ENCODE measurements at regions not wholly inside any gene's neighbourhood (a gene's known extent, or its start where the extent isn't known, plus 50 kb on each side); places are given as distances from the start of the nearest gene placed in this dataset.

DNA sequence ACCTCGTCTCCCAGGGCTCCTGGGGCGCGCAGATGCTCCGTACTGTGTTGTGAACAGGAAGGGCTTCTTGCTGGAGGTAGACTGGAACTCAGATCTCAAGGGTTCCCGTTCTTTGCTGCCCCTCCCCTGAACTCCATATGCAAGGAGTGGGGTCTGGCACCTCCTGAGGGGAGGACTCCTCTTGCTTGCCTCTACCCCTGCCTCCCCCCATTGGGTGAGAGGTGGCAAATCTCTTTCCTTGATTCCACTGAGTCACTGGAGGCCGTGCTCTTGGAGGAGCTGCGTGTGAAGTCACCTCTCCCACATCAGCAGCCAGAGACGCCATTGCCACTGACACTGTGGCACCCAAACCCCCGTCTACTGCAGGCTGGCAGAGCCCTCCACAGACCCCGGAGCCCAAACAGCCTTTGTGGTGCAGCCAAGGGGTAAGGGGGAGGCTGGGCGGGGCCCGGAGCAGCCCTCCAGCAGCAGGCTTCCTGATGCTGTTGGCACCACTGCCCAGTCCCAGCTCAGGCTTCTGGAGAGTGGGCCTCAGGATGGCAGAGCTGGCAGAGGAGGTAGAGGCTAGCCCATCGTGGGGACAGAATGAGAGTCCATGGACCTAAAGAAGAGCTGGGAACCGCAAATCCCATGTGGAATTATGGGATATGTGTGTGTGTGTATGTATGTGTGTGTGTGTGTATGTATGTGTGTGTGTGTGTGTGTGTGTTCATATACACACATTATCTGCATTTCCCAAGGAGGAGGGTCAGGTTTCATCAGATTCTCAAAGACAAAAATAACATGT lies 104.9 kb upstream of the RUNX3 start:
- DNase-seq, result no peak

DNA sequence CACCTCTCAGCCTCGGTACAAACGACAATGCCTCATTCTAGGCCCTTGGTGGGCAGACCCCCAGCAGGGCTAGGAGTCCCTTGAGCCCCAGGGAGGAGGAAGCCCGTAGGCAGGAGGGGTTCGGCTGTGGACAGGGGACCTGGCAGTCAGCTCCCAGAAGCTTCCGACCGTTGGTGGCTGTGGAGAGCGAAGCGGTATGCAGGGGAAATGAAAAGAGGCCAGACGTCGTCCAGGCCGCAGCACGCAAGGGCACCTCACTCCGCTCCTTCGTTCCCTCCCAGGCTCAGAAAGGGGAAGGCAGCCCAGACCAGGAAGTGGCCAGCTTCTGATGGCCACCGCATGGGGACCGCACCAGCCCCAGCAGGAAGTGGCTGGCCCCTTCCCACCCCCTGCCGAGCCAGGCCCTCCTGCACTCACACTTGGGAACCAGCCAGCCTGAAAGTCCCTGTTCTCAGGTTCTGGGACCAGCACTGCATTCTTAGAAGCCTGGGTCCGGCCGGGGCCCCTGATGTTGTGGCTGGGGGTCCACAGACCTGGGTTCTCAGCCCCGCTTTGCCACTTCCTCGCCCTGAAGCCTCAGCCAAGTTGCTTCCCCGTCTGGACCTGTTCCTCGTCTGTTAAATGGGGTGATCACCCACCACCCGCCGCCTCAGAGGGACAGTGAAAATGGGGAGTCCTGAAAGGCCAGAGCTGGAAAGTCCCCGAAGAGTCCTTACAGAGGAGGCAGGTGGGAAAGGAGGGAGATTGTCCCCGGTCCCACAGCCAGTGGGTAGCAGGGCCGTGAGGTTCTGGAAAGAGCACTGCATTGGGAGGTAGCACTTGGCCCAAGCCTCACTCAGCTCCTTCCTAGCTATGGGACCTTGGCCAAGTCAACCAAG lies 104.0 kb upstream of the RUNX3 start:
- no peak for DNase-seq

DNA sequence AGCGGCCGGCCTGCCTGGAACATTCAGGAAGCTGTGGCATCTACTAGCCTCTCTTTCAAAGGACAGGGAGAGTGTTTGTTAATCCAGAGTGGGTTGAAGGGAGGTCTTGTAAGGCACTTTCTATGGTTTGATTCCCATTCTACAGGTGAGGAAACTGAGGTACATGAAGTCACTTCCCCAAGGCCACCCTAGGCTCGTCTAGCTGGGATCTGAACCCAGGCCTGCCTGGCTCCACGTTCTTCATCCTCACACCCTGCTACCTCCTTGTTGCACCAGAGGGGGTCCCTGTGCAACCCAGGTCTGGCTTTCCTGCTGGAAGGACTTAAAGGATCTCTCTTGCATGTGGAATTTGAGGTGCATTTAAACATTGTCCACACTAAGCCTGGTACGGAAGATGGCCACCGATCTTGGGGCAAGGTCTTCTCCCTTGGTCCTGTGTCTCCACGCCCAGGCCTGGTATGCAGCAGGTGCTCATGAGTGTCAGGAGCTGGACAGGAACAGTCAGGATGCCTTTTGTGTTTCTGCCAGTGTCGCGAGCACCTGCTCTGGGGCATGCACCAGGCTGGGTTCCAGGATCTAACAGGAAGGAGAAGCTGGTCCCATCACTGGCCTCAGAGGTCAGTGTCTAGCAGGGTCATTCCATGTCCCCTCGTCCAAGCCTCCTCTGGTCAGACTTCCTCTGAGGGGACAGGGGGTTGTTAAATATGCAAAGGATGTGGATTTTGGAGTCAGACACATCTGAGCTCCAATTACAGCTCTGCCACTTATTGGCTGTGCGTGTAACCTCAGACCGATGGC lies 103.2 kb upstream of the RUNX3 start:
- DNase-seq, result no peak

DNA sequence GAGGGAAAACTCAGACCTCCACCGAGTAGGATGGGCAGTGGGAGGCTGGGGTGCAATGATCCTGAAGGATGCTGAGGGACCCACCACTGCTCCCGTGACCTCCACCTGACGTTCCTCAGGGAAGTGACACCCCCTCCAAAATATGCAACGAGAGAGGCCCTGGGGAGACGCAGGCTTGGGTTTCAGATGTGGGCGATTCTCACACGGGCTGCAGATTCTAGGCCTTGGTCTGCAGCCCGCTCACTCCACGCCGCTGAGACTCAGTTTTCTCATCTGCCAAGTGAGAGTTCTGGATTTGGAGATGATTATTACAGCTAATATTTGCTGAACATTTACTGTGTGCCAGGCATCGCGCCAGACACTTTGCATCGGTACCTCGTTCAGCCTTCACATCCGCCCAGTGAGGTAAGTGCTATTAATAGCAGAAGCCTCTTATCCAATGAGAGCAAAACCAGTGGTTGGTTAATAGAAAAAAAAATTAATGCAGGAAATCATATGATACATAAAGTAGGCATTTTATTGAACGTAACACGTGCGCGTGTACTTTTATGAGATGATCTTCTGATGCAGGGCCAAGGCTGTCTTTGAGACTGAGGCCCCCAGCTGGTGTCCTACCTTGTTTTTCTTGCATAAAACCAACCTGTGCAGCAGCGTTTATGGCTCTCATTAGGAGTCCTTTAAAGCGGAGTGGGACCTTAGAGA lies 102.0 kb upstream of the RUNX3 start:
- peak; percentile 93 for DNase-seq

DNA sequence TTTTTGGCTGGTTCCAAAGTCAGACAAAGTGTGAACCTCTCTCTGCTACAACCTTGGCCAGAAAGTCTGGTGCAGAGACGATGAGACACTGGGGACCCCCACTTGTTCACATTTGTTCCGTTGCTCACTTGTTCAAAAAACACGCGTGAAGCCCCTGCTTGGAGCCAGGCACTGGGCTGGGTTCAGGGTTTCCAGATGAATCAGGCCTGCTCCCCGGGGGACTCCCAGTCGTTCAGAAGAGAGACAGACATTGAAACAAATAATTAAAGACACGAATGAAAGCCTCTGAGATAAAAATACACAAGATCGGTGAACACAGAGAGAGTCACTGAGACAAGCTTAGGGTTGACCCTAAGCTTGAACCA lies 101.5 kb upstream of the RUNX3 start:
- DNase-seq, result no peak

DNA sequence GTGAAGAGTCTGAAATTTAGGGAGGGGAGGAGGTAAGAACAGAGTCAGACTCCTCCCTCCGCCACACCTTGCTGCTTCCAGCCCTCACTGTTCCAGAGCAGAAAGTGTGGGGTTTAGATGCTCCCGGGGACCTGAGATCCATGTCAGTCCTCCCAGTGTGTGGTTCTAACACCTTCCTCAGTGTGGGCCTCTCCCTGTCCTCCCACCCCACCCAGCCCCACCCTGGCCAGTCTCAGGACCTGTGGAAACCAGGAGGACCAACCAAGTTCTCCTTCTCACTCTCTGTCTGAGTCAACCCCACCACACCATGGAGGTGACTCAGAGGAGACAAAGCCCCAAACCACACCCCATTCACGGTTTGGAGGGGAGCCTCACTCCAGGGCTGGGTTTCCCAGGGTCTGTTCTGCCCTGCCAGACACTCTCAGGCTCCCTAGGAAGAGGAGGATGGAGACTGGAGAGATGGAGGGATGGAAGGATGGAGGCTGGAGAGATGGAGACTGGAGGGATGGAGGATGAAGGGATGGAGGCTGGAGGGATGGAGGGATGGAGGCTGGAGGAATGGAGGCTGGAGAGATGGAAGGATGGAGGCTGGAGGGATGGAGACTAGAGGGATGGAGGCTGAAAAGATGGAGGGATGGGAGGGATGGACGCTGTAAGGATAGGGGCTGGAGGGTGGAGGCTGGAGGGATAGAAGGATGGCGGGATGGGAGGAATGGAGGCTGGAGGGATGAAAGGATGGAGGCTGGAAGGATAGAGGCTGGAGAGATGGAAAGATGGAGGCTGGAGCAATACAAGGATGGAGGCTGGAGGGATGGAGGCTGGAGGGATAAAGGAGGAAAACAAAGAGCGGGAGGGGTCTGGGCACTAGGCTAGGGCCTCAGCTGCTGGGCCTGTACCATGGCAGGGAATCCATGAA lies 100.9 kb upstream of the RUNX3 start:
- no peak for DNase-seq

DNA sequence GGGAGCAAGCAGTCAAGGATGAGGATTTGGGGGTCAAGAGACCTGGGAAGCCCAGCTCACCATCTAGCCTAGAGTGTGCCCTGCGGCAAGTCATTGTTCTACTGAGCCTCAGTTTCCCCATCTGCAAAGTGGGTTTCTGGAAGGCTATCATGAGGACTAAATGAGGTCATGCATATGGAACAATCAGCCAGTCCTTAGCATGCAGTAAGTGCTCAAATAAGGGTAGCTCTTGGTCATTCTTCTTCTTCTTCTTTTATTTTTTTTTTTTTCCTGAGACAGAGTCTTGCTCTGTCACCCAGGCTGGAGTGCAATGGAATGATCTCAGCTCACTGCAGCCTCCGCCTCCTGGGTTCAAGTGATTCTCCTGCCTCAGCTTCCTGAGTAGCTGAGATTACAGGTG lies 99.9 kb upstream of the RUNX3 start:
- no peak for DNase-seq

DNA sequence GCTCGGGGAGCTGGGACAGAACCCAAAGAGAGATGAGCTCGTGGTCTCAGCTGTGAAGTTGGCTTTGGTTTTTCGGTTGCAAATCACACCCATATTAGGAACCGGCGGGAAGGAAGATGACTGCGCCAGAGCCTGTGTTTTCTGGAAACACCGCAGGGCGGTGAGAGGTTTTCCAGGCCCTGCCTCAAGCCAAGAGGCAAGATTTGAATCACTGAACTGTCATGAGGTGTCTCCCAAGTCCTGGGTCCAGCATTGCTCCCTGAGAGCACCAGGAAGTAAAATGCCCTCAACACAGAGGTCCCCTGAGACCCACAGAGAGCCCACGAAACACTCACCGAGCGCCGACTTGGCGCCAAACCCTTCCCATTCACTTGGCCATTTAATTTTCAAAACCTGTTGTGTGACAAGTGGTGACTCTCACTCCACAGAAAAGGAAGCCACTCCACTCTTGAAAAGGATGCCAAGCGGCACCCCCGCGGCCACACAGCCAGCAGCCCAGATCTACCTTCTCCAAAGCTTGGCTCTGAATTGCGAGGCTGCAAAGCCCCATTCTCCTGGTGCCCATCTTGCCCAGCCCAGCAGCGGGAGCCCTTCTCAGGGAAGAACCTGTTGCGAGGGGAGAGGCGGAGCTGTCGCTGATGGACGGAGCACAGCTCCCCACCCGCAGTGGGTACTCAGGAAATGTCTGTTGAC lies 99.0 kb upstream of the RUNX3 start:
- peak; percentile 81 for DNase-seq

DNA sequence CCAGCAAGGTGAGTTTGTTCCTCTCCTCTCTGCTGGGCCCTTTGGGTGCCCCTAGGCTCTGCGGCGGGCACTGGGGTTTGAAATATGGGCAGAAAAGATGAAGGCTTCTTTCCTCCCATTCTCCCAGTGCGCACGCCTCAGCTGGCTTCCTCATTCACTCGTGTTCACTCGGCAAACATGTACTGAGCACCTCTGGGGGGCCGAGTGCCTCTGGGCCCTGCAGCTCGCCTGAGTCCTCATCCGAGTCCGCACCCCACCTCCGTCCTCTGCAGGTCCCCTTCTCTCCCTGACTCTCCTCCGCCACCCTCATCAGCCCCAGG lies 98.5 kb upstream of the RUNX3 start:
- no peak for DNase-seq

DNA sequence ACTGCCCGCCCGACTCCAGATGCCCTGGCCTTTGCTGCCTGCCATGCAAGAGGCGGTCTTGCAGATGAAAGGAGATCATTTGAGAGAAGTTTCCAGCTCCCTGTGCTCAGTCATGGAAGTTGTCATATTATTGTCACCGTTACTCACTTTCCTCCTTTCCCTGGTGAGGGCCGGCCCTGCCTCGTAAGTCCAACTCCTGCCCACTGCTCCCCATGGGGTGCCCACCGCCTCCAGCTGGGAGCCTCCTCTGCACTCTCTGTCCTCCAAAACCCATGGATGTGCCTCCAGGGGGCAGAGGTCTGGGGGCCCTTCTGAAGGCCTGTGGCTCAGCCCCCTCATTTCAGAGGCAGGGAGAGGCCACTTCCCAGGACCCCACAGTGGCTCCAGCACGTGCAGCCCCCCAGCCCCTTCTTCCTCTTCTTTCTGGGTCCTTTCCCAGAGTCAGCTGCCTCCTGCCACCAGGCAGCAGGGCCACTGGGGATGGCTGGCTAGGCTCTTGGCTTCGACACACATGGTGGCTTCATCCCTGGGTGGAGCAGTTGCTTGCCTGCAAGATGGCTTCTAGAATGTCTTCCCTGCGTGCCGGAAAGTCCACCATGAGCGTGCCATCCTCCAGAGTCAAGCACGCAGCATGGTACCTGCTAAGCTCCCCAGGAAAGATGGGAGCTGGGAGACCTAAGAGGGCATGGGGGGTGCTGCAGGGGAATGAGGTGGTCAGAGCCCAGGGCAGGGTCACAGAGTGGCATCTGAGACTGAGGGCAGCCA lies 97.9 kb upstream of the RUNX3 start:
- no peak for DNase-seq

DNA sequence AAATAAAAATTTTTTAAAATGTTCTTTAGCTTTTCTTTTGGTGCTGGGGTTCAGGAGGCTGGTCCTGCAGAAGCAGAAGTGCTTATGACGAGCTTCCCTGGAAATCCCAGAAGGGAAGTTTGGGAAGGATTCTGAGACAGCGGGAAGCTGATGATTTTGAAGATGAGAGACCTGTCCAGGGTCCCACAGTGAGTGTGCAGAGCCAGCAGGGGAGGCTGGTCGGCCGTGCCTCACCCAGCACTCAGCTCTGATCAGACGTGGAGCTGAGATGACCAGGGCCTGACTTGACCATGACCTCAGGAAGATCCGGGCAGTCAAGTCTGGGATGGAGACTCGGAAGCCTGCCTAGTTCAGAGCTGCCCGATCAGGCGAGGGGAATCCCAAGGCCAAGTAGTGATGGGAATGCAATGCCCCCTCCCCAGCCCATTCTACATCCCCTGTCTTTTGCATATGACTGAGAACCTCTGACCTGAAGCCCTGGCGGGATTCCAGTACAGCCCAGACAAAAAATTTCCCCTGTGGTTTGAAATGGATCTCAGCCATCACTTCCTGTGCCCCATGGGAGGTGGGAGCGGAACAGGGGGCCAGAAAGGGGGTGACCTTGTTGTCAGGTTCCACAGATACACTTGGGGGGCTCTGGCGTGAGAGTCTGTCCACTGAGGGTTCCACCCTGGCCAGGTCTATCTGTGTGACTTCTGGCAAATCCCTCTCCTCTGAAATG lies 96.8 kb upstream of the RUNX3 start:
- DNase-seq, result no peak

DNA sequence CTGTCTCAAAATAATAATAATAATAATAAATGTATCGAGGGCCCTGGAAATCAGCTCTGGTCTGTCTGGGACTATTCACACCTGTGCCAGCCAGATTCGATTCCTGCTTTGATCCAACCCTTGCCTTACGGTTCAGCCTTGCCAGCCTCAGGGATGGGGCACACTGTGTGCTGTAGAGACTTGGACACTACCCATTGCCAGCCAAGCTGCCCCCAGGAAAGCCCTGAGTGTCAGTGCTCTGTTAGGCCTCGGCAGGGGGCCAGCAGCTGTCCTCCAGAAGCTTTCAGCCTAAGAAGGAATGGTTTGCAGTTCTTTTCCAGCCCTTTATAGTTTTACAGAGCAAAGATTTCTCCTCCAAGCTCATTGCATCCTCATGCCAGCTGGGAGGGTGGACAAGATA lies 96.2 kb upstream of the RUNX3 start:
- no peak for DNase-seq

DNA sequence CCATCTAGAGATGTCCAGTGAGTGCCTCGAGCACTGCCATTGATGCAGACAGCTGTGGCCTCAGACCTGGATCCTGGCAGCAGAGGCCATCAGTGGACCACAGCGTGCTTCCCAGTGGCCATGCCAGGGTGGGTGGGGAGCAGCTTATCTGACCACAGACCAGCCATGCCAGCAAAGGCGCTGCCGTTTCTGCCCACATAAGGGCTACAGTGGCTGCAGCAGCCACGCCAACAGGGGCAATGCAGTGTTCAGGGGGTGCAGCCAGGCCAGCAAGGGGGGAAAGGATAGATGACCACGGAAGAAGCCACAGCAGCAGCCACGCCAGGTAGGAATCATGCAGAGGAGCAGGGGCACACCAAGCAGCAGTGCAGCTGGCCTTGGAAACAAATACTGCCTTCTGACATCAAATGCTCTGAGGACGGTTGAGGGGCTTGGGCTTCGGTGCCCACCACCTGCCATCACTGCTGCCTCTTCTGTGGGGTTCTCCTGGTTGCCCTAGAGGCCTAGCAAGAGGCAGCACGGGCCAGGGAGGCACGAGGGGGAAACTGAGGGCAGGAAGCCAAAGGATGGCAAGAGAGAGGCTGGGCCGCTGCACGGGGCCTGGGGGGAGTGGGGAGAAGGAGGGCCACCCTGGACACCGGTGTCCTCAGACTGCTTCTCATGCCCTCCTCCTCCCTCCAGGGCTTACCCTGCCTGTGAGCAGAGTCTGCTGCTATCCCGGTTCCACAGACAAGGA lies 94.7 kb upstream of the RUNX3 start:
- no peak for DNase-seq

DNA sequence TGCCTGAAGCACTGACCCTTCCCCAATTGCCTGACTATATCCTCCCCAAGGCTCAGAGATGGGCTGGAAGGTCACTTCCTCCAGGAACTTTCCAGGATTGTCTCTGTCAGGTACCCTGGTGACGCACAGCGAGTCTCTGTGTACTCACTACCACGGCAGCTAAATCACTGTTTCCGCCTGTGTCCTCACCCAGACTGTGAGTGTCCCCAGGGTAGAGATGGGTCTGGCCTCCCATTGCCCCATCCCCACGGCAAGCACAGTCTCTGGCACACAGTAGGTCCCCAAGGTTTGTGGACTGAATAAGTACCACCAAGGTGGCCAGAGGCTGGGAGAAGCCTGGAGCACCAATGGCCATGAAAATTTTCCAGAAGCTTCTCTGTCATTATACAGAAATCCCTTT lies 93.8 kb upstream of the RUNX3 start:
- DNase-seq, result no peak

DNA sequence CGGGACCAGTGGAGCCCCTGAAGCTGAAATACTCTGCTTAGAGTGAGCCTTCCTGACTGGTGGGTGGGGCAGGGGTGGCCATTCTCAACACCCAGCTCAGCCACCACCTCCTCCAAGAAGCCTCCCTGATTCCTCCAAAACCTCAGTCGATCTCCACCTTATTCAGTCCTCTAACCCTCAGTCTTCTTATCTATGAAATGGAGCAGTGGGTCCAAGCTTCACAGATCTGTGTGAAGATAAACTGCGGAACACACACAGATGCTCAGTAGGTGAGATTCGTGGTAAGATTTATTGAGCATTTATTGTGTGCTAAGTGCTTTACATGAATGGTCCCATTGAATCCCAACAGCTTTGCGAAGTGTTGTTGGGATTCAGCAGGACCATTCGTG lies 93.1 kb upstream of the RUNX3 start:
- no peak for DNase-seq

DNA sequence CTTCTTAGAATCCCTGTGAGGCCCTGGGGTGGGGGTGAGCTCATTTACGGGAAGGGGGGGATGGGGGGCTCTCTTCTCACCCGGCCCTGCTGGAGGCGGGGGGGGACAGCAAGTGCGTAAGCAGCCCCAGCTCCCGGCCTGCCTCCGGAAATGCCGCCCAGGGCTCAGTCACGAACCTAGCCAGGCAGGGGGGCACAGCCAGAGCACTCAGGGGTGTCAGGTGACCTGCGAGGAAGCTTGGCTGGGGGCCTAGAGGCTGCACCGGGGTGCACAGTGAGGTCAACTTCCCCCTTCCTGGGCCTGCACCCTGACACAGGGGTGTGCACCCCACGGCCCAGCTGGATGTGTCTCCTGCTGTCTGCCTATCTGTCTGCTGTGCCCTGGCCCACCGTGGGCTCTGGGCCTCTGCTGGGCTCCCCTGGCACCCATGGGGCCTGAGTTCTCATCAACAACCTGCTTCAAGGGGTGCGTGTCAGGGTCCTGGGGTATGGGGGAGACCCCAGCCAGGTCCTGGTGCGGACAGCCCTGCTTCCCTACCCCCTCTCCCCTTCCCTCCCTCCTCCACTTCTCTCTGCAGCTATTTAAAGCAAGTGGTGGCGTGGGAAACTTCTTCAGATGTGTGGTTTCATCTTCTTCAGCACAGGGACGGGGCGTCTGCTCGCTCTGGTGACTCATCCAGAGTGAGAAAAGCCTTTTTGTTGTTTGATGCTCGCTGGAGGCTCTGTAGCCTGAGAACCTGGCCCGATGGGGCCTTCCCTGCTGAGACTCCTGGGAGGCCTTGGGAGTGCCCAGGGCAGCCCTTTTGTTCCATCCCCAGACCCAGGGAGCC lies 92.5 kb upstream of the RUNX3 start:
- peak; percentile 35 for DNase-seq

DNA sequence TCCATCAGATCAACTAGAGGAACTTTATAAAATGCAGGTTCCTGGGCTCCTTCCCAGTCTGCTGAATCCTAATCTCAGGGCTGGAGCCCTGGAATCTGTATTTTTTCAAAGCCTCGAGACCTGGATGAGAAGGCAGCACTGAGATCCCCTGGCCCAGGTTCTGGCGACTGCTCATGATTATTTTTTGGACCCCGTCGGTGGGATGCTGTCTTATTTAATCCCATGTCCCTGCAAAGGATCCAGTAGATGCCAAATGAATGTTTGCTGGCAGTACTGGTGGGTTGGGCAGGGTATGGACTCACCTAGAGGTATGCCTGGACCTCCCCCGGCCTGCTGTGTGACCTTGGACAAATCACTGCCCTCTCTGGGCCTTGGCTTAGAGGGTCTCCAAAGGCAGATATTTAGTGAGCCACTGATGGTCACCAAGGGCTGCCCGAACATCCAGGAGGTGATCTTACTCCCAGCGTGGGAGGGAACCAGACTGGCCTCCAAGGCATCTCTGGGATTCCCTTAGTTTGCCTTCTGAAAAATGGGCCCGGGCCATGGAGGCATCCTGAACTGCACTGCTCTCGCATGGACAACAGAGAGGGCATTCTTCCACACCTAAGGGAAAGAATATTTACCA lies 91.6 kb upstream of the RUNX3 start:
- DNase-seq, result no peak

Measured in DMS153 (cell line).